ENCODE measurements at regions not wholly inside any gene's neighbourhood (a gene's known extent, or its start where the extent isn't known, plus 50 kb on each side); places are given as distances from the start of the nearest gene placed in this dataset.
"Not testable (repeated sequence)": the region's sequence is repeated elsewhere in the genome, so short reads cannot be mapped to it uniquely, and the experiment has no call there.

GRCh38 chr3:18201315-18201714 lies 223.8 kb downstream of the SATB1 start:
- ATAC-seq (no peak), DNase-seq (no peak)
- intact Hi-C loops (cut with DNase I, micrococcal nuclease), result no loop called here

GRCh38 chr3:18199757-18200156 lies 225.4 kb downstream of the SATB1 start:
- intact Hi-C loops (cut with DNase I, micrococcal nuclease), result no loop called here
- no peak for DNase-seq
- no peak for ATAC-seq

- intact Hi-C loops (cut with DNase I, micrococcal nuclease), result no loop called here
- ATAC-seq (no peak), DNase-seq (no peak)
These were observed 229.3 kb downstream of the SATB1 start for GRCh38 chr3:18195836-18196235.

- ATAC-seq (no peak), DNase-seq (no peak)
- intact Hi-C loops (cut with DNase I, micrococcal nuclease), result no loop called here
These were observed 230.7 kb downstream of the SATB1 start for GRCh38 chr3:18194431-18194830.

- no peak for DNase-seq
- intact Hi-C loops (cut with DNase I, micrococcal nuclease), result no loop called here
- ATAC-seq, result no peak
These were observed 234.5 kb downstream of the SATB1 start for GRCh38 chr3:18190646-18191045.

GRCh38 chr3:18189282-18190050 lies 235.7 kb downstream of the SATB1 start:
- ATAC-seq (no peak), DNase-seq (no peak)
- intact Hi-C loops (cut with DNase I, micrococcal nuclease), result no loop called here

- DNase-seq (no peak), ATAC-seq (no peak)
- intact Hi-C loops (cut with DNase I, micrococcal nuclease), result no loop called here
These were observed 236.6 kb downstream of the SATB1 start for GRCh38 chr3:18188491-18188890.

- intact Hi-C loops (cut with DNase I, micrococcal nuclease), result no loop called here
- ATAC-seq, result no peak
- DNase-seq, result no peak
These were observed 239.5 kb downstream of the SATB1 start for GRCh38 chr3:18185624-18186023.

- intact Hi-C loops (cut with DNase I, micrococcal nuclease); DNase-seq; ATAC-seq: not testable (repeated sequence)
These were observed 242.2 kb downstream of the SATB1 start for GRCh38 chr3:18182923-18183322.

GRCh38 chr3:18179521-18179920 lies 245.6 kb downstream of the SATB1 start:
- no peak for DNase-seq
- ATAC-seq, result no peak
- intact Hi-C loops (cut with DNase I, micrococcal nuclease), result no loop called here

GRCh38 chr3:18177271-18177670 lies 247.9 kb downstream of the SATB1 start:
- DNase-seq (no peak), ATAC-seq (no peak)
- intact Hi-C loops (cut with DNase I, micrococcal nuclease), result no loop called here

- intact Hi-C loops (cut with DNase I, micrococcal nuclease); ATAC-seq; DNase-seq: not testable (repeated sequence)
These were observed 251.2 kb downstream of the SATB1 start for GRCh38 chr3:18173891-18174290.

GRCh38 chr3:18159681-18160080 lies 265.5 kb downstream of the SATB1 start:
- intact Hi-C loops (cut with DNase I, micrococcal nuclease), result no loop called here
- no peak for DNase-seq
- ATAC-seq, result no peak

GRCh38 chr3:18153571-18154173 lies 271.5 kb downstream of the SATB1 start:
- ATAC-seq (peak; percentile 66), DNase-seq (no peak)
- intact Hi-C loops (cut with DNase I, micrococcal nuclease), result no loop called here

GRCh38 chr3:18151199-18151598 lies 273.9 kb downstream of the SATB1 start:
- no peak for DNase-seq
- no peak for ATAC-seq
- intact Hi-C loops (cut with DNase I, micrococcal nuclease), result no loop called here

- no peak for ATAC-seq
- intact Hi-C loops (cut with DNase I, micrococcal nuclease), result no loop called here
- no peak for DNase-seq
These were observed 275.2 kb downstream of the SATB1 start for GRCh38 chr3:18149935-18150334.

GRCh38 chr3:18149386-18149785 lies 275.8 kb downstream of the SATB1 start:
- DNase-seq, result no peak
- ATAC-seq, result no peak
- intact Hi-C loops (cut with DNase I, micrococcal nuclease), result no loop called here

GRCh38 chr3:18144571-18144970 lies 280.6 kb downstream of the SATB1 start:
- DNase-seq, result no peak
- intact Hi-C loops (cut with DNase I, micrococcal nuclease), result no loop called here
- no peak for ATAC-seq

GRCh38 chr3:18143258-18143780 lies 281.8 kb downstream of the SATB1 start:
- DNase-seq (no peak), ATAC-seq (no peak)
- intact Hi-C loops (cut with DNase I, micrococcal nuclease), result no loop called here

- intact Hi-C loops (cut with DNase I, micrococcal nuclease), result no loop called here
- DNase-seq, result no peak
- no peak for ATAC-seq
These were observed 287.2 kb downstream of the SATB1 start for GRCh38 chr3:18137958-18138357.
